ENCODE measurements at regions not wholly inside any gene's neighbourhood (a gene's known extent, or its start where the extent isn't known, plus 50 kb on each side); places are given as distances from the start of the nearest gene placed in this dataset.

- no peak for DNase-seq (ENCODE audit: low read depth)
These were observed 196.8 kb upstream of the LEF1 start for GRCh38 chr4:108365551-108365950.

- no peak for DNase-seq (ENCODE audit: low read depth)
These were observed 193.2 kb upstream of the LEF1 start for GRCh38 chr4:108361886-108362285.

- DNase-seq (ENCODE audit: low read depth), result no peak
These were observed 192.7 kb upstream of the LEF1 start for GRCh38 chr4:108361446-108361820.

- no peak for DNase-seq (ENCODE audit: low read depth)
These were observed 192.2 kb upstream of the LEF1 start for GRCh38 chr4:108360754-108361445.

GRCh38 chr4:108359986-108360681 lies 191.4 kb upstream of the LEF1 start:
- DNase-seq (ENCODE audit: low read depth), result no peak

- DNase-seq (ENCODE audit: low read depth), result no peak
These were observed 190.6 kb upstream of the LEF1 start for GRCh38 chr4:108359130-108359985.

GRCh38 chr4:108355902-108356535 lies 187.3 kb upstream of the LEF1 start:
- no peak for DNase-seq (ENCODE audit: low read depth)

GRCh38 chr4:108355186-108355901 lies 186.6 kb upstream of the LEF1 start:
- no peak for DNase-seq (ENCODE audit: low read depth)

GRCh38 chr4:108352664-108353308 lies 184.1 kb upstream of the LEF1 start:
- DNase-seq (ENCODE audit: low read depth), result no peak

GRCh38 chr4:108351791-108352190 lies 183.1 kb upstream of the LEF1 start:
- DNase-seq (ENCODE audit: low read depth), result no peak

- no peak for DNase-seq (ENCODE audit: low read depth)
These were observed 181.6 kb upstream of the LEF1 start for GRCh38 chr4:108350332-108350731.

- no peak for DNase-seq (ENCODE audit: low read depth)
These were observed 178.1 kb upstream of the LEF1 start for GRCh38 chr4:108346818-108347210.

- no peak for DNase-seq (ENCODE audit: low read depth)
These were observed 177.4 kb upstream of the LEF1 start for GRCh38 chr4:108345862-108346817.

- no peak for DNase-seq (ENCODE audit: low read depth)
These were observed 173.7 kb upstream of the LEF1 start for GRCh38 chr4:108342325-108342970.

- DNase-seq (ENCODE audit: low read depth), result no peak
These were observed 169.2 kb upstream of the LEF1 start for GRCh38 chr4:108337923-108338322.

GRCh38 chr4:108336076-108336475 lies 167.3 kb upstream of the LEF1 start:
- DNase-seq (ENCODE audit: low read depth), result no peak

GRCh38 chr4:108335081-108335480 lies 166.3 kb upstream of the LEF1 start:
- DNase-seq (ENCODE audit: low read depth), result no peak

- DNase-seq (ENCODE audit: low read depth), result no peak
These were observed 165.3 kb upstream of the LEF1 start for GRCh38 chr4:108334031-108334430.

GRCh38 chr4:108333353-108333942 lies 164.7 kb upstream of the LEF1 start:
- DNase-seq (ENCODE audit: low read depth), result no peak

All from HS-27A (cell line).